ENCODE measurements at regions not wholly inside any gene's neighbourhood (a gene's known extent, or its start where the extent isn't known, plus 50 kb on each side); places are given as distances from the start of the nearest gene placed in this dataset.

GRCh38 chr15:47516558-47516957, 200.7 kb upstream of the SEMA6D start:
- DNase-seq (ENCODE audit: low read depth in 1 of 2, low spot score in 1 of 2) (no peak), FAIRE-seq (no peak), ATAC-seq (no peak)
- ChIA-PET POLR2A (no interaction called here), CTCF (no interaction called here)
- WGBS (ENCODE audit: missing lambda C conversion rate) = 0% methylated on average over 2 of the region's 2 CpGs
- no peak overlapping the region for H3K4me2 ChIP-seq
- no peak overlapping the region for H3K4me3 ChIP-seq
- TF ChIP-seq ZC3H11A (IDR thresholded peaks at IDR 0.05) (no peak), POLR2A (IDR thresholded peaks at IDR 0.05; ENCODE audit: low read length) (no peak), RARB (CRISPR knock-in tag; IDR thresholded peaks at IDR 0.05) (no peak), RNF2 (IDR thresholded peaks at IDR 0.05; ENCODE audit: borderline replicate concordance, low read depth) (no peak), CHD2 (IDR thresholded peaks at IDR 0.05; ENCODE audit: low read length, partially characterized antibody) (no peak), TFCP2L1 (CRISPR knock-in tag; IDR thresholded peaks at IDR 0.05) (no peak), EHF (CRISPR knock-in tag; IDR thresholded peaks at IDR 0.05) (no peak), SMC3 (IDR thresholded peaks at IDR 0.05) (no peak), CBX8 (IDR thresholded peaks at IDR 0.05) (no peak), TP53 (CRISPR knock-in tag; IDR thresholded peaks at IDR 0.05) (no peak), USF2 (IDR thresholded peaks at IDR 0.05) (no peak), GATA3 (IDR thresholded peaks at IDR 0.05; ENCODE audit: borderline replicate concordance) (no peak)
- TF ChIP-seq, protein P1, sequence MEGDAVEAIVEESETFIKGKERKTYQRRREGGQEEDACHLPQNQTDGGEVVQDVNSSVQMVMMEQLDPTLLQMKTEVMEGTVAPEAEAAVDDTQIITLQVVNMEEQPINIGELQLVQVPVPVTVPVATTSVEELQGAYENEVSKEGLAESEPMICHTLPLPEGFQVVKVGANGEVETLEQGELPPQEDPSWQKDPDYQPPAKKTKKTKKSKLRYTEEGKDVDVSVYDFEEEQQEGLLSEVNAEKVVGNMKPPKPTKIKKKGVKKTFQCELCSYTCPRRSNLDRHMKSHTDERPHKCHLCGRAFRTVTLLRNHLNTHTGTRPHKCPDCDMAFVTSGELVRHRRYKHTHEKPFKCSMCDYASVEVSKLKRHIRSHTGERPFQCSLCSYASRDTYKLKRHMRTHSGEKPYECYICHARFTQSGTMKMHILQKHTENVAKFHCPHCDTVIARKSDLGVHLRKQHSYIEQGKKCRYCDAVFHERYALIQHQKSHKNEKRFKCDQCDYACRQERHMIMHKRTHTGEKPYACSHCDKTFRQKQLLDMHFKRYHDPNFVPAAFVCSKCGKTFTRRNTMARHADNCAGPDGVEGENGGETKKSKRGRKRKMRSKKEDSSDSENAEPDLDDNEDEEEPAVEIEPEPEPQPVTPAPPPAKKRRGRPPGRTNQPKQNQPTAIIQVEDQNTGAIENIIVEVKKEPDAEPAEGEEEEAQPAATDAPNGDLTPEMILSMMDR (IDR thresholded peaks at IDR 0.05) = no peak
- TF ChIP-seq, protein P2, sequence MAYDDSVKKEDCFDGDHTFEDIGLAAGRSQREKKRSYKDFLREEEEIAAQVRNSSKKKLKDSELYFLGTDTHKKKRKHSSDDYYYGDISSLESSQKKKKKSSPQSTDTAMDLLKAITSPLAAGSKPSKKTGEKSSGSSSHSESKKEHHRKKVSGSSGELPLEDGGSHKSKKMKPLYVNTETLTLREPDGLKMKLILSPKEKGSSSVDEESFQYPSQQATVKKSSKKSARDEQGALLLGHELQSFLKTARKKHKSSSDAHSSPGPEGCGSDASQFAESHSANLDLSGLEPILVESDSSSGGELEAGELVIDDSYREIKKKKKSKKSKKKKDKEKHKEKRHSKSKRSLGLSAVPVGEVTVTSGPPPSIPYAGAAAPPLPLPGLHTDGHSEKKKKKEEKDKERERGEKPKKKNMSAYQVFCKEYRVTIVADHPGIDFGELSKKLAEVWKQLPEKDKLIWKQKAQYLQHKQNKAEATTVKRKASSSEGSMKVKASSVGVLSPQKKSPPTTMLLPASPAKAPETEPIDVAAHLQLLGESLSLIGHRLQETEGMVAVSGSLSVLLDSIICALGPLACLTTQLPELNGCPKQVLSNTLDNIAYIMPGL (CRISPR knock-in tag; IDR thresholded peaks at IDR 0.05; ENCODE audit: borderline replicate concordance) = no peak
- H3K4me1 ChIP-seq = no peaks in the 10 kb centered on the region
- no peak overlapping the region for H3K27ac ChIP-seq
- H3K9me3 ChIP-seq = no peaks in the 10 kb centered on the region

DNA sequence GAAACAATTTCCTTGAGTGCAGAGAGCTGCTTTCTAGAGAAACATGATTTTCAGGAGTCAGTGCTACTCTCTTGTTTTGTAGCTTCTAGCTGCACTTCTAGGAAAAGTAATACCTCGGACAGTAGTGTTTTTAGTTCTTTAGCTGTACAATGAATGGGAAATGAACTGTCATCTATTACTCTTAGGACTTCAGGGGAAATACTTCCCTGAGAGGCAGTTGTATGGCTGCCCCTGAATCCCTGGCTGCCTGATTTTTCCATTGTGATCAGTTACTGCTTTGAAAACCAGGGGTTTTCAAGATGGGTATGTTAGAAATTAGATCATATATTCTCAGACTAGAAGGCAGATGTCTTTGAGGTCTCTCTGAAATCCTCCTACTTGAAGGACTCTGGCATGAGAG, 200.3 kb upstream of the SEMA6D start:
- CTCF ChIA-PET = no interaction called here
- TF ChIP-seq, protein P1 (IDR thresholded peaks at IDR 0.05) = no peak
- TF ChIP-seq ZNF302 (CRISPR knock-in tag; IDR thresholded peaks at IDR 0.05) = no peak
- H3K4me2 ChIP-seq = no peak overlapping the region
- H3K4me3 ChIP-seq = no peak overlapping the region
- DNase-seq (ENCODE audit: low read depth in 1 of 2, low spot score in 1 of 2) (no peak), FAIRE-seq (no peak), ATAC-seq (no peak)
- WGBS (ENCODE audit: missing lambda C conversion rate) = 8% methylated on average over 1 of the region's 1 CpG
- no peak overlapping the region for H3K27ac ChIP-seq
- H3K9me3 ChIP-seq = no peaks in the 10 kb centered on the region
- POLR2A ChIA-PET = no interaction called here
- no peaks in the 10 kb centered on the region for H3K4me1 ChIP-seq

DNA sequence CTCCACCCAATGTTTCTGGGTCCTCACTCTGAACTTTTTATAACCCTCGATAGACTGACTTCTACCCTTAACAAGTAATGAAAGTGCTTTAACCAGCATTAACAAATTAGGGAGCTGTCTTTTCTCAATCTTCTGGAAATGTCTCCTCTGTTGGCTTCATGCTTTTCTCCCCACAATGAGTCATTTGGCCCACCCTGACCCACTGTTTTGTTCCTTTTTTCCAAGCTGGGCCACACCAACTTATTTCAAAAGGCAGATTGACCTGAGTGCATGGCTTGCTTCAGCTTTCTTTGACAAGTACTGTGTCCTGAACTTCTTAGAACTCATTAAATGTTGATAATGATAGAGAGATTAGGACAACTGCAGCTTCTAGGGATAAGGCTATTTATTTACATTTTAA, 199.6 kb upstream of the SEMA6D start:
- no peaks in the 10 kb centered on the region for H3K9me3 ChIP-seq
- 5% methylated on average over 1 of the region's 1 CpG for WGBS (ENCODE audit: missing lambda C conversion rate)
- CTCF ChIA-PET = no interaction called here
- POLR2A ChIA-PET = no interaction called here
- H3K4me3 ChIP-seq = no peak overlapping the region
- TF ChIP-seq CBX8 (IDR thresholded peaks at IDR 0.05) (no peak), HES2 (IDR thresholded peaks at IDR 0.05) (no peak), NR3C1 (IDR thresholded peaks at IDR 0.05) (no peak), MAFK (IDR thresholded peaks at IDR 0.05; ENCODE audit: partially characterized antibody) (no peak), TFCP2L1 (CRISPR knock-in tag; IDR thresholded peaks at IDR 0.05) (no peak), EP300 (IDR thresholded peaks at IDR 0.05) (no peak)
- TF ChIP-seq, protein P3, sequence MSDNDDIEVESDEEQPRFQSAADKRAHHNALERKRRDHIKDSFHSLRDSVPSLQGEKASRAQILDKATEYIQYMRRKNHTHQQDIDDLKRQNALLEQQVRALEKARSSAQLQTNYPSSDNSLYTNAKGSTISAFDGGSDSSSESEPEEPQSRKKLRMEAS (IDR thresholded peaks at IDR 0.05) = no peak
- DNase-seq (ENCODE audit: low read depth in 1 of 2, low spot score in 1 of 2) (no peak), FAIRE-seq (no peak), ATAC-seq (no peak)
- no peak overlapping the region for H3K4me2 ChIP-seq
- H3K4me1 ChIP-seq = no peaks in the 10 kb centered on the region
- no peak overlapping the region for H3K27ac ChIP-seq

Data from A549 (cell line).